IPS DF 6.9 (cell line): ENCODE measurements at regions not wholly inside any gene's neighbourhood (a gene's known extent, or its start where the extent isn't known, plus 50 kb on each side); places are given as distances from the start of the nearest gene placed in this dataset.
A peak's percentile ranks its signal among the peaks of the same experiment; 100 is the strongest.

Experiments
- DNase-seq: peaks from one replicate; pipeline ENCODE4 v3.0.0-alpha.2; 2013; ENCODE audit warnings: low read depth, low spot score
- H3K27ac ChIP-seq: one replicate; pipeline ENCODE4 v1.5.1; 2013; ENCODE audit warnings: low read length, control low read depth
- H3K27me3 ChIP-seq: 2 replicates; pipeline ENCODE4 v1.6.1; 2013; ENCODE audit warnings: mild to moderate bottlenecking, low read length; ENCODE audit not compliant: control insufficient read depth, insufficient read depth
- H3K36me3 ChIP-seq: 2 replicates; pipeline ENCODE4 v1.6.1; 2013; ENCODE audit warnings: low read length; ENCODE audit not compliant: control insufficient read depth, insufficient read depth
- H3K4me1 ChIP-seq: 2 replicates; pipeline ENCODE4 v1.6.1; 2013; ENCODE audit warnings: low read length; ENCODE audit not compliant: control insufficient read depth, insufficient read depth
- H3K4me3 ChIP-seq: 2 replicates; pipeline ENCODE4 v1.5.1; 2013; ENCODE audit warnings: mild to moderate bottlenecking, low read length
- H3K9me3 ChIP-seq: 2 replicates; pipeline ENCODE4 v1.6.1; 2013; ENCODE audit warnings: low read length, inconsistent platforms; ENCODE audit not compliant: control insufficient read depth, insufficient read depth
- WGBS: extraction: QIAGEN DNeasy Blood & Tissue Kit; methylation state at CpG from one replicate; pipeline ENCODE4 v1.1.7; 2013; ENCODE audit warnings: mixed read lengths, missing lambda C conversion rate; ENCODE audit not compliant: insufficient read length, insufficient coverage; 5-methylcytosine and 5-hydroxymethylcytosine counted together

GRCh38 chr2:128490321-128490720, 171.7 kb upstream of the HS6ST1 start:
- WGBS, result 100% methylated on average over 1 of the region's 5 CpGs
- Histone ChIP-seq H3K27ac (no peak overlapping the region), H3K4me3 (no peak overlapping the region), H3K4me1 (peaks cover 18% of the 10 kb centered on the region; the same call in 1 of the 2 replicates), H3K27me3 (no peaks in the 10 kb centered on the region), H3K36me3 (no peaks in the 10 kb centered on the region), H3K9me3 (no peaks in the 10 kb centered on the region)
- DNase-seq, result no peak

- no CpG with 5 or more reads among the region's 12 CpGs for WGBS
- Histone ChIP-seq H3K4me3 (no peak overlapping the region), H3K4me1 (peaks cover 18% of the 10 kb centered on the region; the same call in 1 of the 2 replicates), H3K27me3 (no peaks in the 10 kb centered on the region), H3K27ac (no peak overlapping the region), H3K36me3 (no peaks in the 10 kb centered on the region), H3K9me3 (no peaks in the 10 kb centered on the region)
- no peak for DNase-seq
Observed at GRCh38 chr2:128490881-128491691, 172.4 kb upstream of the HS6ST1 start.

GRCh38 chr2:128491692-128492244, 173.1 kb upstream of the HS6ST1 start:
- Histone ChIP-seq H3K36me3 (no peaks in the 10 kb centered on the region), H3K27me3 (no peaks in the 10 kb centered on the region), H3K4me3 (no peak overlapping the region), H3K9me3 (no peaks in the 10 kb centered on the region), H3K27ac (no peak overlapping the region), H3K4me1 (peaks cover 18% of the 10 kb centered on the region; the same call in 1 of the 2 replicates)
- peak; percentile 39 for DNase-seq
- no CpG with 5 or more reads among the region's 7 CpGs for WGBS

- WGBS, result no CpG with 5 or more reads among the region's 65 CpGs
- peaks cover 16% of the 10 kb centered on the region; the same call in 1 of the 2 replicates for H3K4me1 ChIP-seq
- no peak overlapping the region for H3K27ac ChIP-seq
- no peaks in the 10 kb centered on the region for H3K9me3 ChIP-seq
- no peaks in the 10 kb centered on the region for H3K27me3 ChIP-seq
- no peaks in the 10 kb centered on the region for H3K36me3 ChIP-seq
- no peak for DNase-seq
- no peak overlapping the region for H3K4me3 ChIP-seq
Observed at GRCh38 chr2:128492966-128493811, 174.5 kb upstream of the HS6ST1 start.

GRCh38 chr2:128493880-128494279, 175.2 kb upstream of the HS6ST1 start:
- Histone ChIP-seq H3K9me3 (no peaks in the 10 kb centered on the region), H3K27me3 (no peaks in the 10 kb centered on the region), H3K27ac (no peak overlapping the region), H3K4me3 (no peak overlapping the region), H3K36me3 (no peaks in the 10 kb centered on the region), H3K4me1 (peaks cover 16% of the 10 kb centered on the region; the same call in 1 of the 2 replicates)
- WGBS, result no CpG with 5 or more reads among the region's 15 CpGs
- DNase-seq, result no peak

- no peak overlapping the region for H3K27ac ChIP-seq
- H3K4me3 ChIP-seq, result no peak overlapping the region
- H3K27me3 ChIP-seq, result no peaks in the 10 kb centered on the region
- no CpG with 5 or more reads among the region's 8 CpGs for WGBS
- H3K36me3 ChIP-seq, result no peaks in the 10 kb centered on the region
- peaks cover 15% of the 10 kb centered on the region; the same call in 1 of the 2 replicates for H3K4me1 ChIP-seq
- no peaks in the 10 kb centered on the region for H3K9me3 ChIP-seq
- DNase-seq, result no peak
Observed at GRCh38 chr2:128494307-128494639, 175.6 kb upstream of the HS6ST1 start.

- no CpG with 5 or more reads among the region's 13 CpGs for WGBS
Observed at GRCh38 chr2:128494640-128495321, 176.1 kb upstream of the HS6ST1 start.

GRCh38 chr2:128495996-128496547, 177.4 kb upstream of the HS6ST1 start:
- Histone ChIP-seq H3K9me3 (no peaks in the 10 kb centered on the region), H3K4me1 (peaks cover 10% of the 10 kb centered on the region; the same call in 1 of the 2 replicates), H3K4me3 (no peak overlapping the region), H3K27me3 (no peaks in the 10 kb centered on the region), H3K27ac (no peak overlapping the region), H3K36me3 (no peaks in the 10 kb centered on the region)
- WGBS, result no CpG with 5 or more reads among the region's 4 CpGs
- no peak for DNase-seq

More at GRCh38 chr2:128494640-128495321, 176.1 kb upstream of the HS6ST1 start:
- no peak overlapping the region for H3K27ac ChIP-seq
- H3K36me3 ChIP-seq, result no peaks in the 10 kb centered on the region
- no peaks in the 10 kb centered on the region for H3K27me3 ChIP-seq
- H3K4me1 ChIP-seq, result peaks cover 15% of the 10 kb centered on the region; the same call in 1 of the 2 replicates
- H3K9me3 ChIP-seq, result no peaks in the 10 kb centered on the region
- no peak overlapping the region for H3K4me3 ChIP-seq
- no peak for DNase-seq

GRCh38 chr2:128496700-128497099, 178.0 kb upstream of the HS6ST1 start:
- no peak for DNase-seq
- no CpG with 5 or more reads among the region's 2 CpGs for WGBS
- H3K27ac ChIP-seq, result no peak overlapping the region
- no peaks in the 10 kb centered on the region for H3K9me3 ChIP-seq
- no peak overlapping the region for H3K4me3 ChIP-seq
- H3K36me3 ChIP-seq, result no peaks in the 10 kb centered on the region
- peaks cover 8% of the 10 kb centered on the region; the same call in 1 of the 2 replicates for H3K4me1 ChIP-seq
- H3K27me3 ChIP-seq, result no peaks in the 10 kb centered on the region
